ENCODE measurements at regions not wholly inside any gene's neighbourhood (a gene's known extent, or its start where the extent isn't known, plus 50 kb on each side); places are given as distances from the start of the nearest gene placed in this dataset.

DNA sequence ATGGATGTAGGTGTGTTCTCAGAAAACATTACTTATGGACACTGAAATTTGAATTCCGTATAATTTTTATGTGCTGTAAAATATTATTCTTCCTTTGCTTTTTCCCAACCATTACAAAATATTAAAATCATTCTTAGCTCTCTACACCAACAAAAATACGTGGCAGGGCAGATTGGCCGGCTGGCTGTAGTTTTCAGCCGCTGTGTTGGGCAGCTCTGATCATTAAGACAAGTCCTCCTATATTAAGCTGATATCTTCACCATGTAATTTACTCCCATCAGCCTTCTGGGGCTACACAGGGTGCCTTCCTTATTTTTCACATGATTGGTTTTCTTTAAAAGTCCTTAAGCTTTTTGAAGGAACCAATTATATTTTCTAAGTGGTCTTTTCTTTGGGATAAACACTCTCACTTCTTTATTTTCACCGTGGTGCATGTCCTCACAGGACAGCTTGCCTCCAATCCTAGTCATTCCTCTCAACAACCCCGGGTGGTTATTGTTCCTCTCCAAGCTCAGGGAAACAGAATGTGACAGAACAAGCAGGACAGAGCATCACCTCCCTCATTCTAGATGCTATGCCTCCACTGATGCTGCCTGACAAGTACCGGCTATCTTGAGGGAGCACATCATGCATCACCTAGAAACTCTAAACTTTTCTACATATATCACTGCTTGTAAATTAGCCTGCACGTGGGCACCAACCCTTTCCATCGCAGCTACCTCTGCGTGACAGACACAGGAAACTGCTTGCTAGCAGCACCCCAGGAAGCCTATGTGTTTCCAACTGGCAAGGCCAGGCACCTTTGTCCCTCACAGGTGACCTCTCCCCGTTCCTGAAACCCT, 362.3 kb downstream of the MYCN start:
- DNase-seq: no peak

DNA sequence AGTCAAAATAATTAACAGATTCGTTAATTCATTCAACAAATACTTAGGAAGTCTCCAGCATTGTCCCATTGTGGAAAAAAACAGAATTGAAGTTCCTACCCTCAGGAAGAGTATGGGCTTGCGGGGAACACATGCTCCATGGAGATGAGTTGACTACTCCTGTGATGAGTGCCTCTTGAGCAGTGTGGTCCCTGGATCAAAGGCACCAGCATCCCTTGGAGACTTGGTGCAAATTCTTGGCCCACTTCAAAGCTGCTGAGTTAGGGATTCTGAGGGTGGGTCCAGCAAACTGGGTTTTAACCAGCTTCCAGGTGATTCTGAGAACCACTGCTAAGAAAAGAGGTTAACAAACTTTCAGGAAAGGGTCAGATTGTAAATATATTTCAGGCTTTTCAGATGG, 361.6 kb downstream of the MYCN start:
- no peak for DNase-seq

DNA sequence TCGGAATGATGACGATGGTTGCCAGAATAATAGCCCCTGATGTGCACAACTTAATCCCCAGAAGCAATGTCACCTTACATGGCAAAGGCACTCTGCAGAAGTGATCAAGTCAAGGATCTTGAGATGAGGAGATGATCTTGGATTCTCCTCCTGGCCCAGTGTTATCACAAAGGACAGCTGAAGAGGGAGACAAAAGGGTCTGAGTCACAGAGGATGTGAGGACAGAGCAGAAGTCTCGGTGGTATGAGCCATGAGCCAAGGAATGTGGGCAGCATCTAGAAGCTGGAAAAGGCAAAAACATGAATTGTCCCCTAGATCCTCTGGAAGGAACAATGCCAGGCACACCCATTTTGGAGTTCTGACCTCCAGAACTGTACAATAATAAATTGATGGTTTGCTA, 358.5 kb downstream of the MYCN start:
- no peak for DNase-seq

DNA sequence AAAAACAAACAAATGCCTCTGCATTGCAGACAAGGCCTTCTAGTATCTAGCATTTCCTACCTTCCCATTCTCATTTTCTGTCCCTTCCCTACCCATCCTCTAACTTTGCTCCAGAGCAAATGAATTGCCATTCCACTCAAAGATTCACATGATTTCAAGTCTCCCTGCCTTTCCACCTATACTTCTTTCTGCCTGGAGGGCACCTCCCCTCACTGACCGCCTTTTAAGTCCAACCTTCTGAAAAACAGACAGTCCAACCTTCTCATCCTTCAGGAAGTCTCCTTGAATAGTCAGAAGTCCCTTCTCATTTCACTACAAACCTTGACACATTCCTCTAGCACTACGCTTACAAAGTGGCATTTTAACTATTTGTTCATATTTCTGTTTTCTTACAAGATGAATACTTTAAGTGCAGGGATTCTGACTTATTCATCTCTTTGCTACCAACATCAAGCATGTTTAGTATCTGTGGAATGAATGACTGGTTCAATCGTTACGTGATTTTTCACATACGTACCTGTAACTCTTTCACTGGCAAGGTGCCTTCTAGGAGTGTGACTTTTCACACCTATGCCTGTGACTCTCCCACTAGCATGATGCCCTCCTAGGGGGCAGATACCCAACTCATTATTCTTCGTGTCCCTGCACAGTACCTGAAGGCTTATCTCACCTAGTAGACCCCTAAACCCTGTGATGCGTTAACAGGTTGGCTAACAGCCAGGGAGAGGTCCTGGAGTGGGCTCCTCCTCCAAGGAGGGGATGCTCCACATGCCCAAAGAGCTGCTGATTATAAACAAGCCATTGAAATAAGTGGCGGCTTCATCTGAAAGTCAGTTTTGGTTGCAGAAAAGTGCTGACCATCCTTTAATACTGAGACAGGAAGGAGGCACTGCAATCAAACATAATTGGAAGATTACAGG, 356.2 kb downstream of the MYCN start:
- DNase-seq: no peak

DNA sequence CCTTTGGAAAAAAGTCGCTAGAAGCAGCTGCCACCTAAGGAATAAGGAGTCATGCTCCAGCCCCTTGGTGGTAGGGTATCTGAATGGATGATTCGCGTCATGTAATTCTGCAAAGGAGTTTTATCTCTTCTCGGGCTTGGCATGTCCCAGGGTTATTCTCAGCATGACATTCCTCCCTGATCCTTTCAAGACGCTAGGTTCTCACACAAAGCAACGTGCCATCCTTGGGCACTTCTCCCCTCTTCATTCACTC, 355.6 kb downstream of the MYCN start:
- DNase-seq: no peak

DNA sequence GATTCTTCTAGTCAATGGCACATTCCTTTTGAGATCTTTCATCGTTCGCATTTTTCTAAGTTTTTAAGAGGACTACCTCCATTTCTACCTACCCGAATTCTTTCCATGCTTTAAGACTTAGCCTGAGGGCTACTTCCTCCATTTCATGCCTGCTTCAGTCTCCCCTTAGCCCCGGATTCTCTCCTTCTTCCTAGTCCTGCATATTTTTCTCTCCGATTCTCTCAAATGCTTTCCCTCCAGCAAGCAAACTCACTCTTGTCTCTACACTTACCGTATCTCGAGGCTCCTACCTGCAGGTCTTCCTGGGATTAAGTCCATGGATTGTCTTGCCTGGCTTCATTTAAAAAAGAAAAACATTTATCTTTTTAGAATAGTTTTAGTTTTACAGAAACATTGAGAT, 354.4 kb downstream of the MYCN start:
- DNase-seq: no peak

DNA sequence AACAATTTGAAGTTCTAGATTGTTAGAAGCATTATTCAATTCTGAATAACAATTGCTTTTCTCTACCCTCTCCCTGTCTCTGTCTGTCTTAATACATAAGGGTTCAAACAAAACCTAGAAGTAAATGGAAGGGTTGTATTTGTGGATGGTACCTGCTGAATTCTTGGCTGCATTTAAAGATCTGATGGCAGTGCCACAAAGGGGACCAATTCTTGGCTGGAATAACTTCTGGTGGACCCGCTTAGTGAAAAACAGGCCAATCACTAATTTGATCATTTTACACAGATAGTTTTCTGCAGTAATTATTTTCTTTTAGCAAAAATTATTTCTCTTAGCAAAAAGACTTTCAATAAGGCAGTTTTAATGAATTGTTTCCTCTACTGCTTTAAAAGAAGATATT, 353.5 kb downstream of the MYCN start:
- no peak for DNase-seq

DNA sequence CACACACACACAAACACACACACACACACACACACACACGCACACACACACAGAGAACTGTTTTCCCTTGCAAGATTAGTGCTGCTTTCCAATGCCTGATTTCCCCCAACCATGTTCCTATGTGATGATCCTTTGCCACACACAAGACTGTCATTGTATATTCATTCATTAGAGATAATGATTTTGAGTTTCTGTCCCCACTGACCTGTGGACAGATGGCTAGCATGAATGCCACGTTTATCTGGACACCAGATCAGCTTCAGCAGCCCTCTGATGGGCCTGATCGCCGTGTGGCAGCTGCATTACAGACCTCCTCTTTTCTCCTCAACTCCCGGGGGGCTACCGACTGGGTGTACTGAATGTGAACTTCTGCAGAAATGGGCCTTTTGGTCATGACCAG, 353.0 kb downstream of the MYCN start:
- no peak for DNase-seq

DNA sequence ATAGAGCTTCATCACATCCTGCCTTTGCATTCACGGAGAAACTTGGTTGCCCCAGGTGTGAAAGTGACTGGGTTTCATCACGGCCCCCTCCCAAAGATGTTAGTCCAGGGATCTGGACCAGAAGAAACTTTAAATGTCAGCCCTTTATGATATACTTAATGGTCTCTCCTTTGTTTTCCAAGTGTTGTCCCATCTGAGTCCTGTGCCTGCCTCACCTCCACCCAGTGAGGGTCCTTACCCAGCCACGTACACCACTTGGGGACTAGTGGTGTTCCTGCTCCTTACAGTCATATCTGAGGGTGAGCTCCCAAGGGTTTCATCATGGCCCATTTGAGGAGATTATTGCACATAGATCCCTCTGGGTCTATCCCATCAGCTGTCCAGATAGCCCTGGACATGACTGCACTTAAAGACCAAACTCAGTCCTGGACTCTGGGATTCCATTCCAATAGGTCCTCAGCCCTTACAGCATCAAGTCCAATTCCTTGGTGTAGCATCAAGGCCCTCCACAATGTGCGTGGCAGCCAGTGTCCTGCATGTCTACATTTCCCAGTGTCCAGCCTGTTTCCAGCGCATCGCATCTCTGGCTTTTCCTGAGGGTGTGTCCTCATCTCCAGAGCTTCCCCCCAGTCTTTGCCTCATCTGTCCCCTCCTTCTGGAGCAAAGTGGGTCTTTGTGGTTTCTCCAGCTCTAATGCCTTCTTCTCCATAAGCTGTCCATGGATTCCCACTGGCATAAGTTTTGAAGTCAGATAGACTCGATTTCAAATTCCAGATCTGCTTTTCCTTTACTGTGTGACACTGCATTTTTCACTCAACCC, 351.6 kb downstream of the MYCN start:
- no peak for DNase-seq

DNA sequence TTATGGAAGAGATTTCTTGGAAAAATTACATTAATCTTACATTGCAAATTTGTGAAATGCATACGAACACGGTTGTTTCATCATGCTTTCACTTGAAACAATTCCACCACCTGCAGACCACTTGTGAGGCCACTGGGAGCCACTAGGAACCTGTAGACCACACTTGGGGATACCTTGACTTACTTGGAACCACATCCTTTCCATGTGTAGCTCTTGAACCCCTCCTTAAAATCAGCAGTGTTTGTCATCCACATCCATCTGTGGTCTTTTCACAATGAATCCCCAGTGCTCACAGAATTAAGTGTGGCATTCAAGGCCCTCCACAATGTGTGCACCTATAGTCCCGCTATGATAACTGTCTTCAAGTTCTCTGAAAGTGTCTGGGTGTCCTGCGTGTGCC, 350.9 kb downstream of the MYCN start:
- no peak for DNase-seq

DNA sequence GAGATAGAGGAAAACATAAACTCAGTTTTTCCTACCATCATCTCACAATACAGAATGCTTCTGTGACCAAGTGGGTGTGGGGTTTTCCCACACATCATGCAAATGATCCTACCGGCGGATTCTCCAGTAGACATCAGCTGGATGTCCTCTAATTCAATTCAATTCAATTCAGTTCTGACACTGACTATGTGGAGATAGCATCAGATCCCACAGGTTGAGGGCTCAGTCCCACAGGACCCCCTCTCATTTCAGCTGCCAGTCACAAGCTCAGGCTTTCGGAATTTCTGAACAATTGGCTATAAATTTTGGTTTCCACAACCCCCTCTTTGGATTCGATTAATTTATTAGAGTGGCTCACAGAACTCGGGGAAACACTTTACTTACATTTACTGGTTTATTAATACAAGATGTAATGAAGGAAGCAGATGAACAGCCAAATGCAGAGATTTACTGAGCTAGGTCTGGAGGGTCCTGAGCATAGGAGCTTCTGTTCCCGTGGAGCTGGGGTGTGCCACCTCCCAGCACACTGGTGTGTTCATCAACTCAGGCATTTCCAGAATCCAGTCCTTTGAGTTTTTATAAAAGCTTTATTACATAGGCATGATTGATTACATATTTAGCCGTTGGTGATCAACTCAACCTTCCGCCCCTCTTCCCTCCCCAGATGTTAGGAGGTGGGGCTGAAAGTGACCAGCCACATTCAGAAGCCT, 350.1 kb downstream of the MYCN start:
- no peak for DNase-seq

DNA sequence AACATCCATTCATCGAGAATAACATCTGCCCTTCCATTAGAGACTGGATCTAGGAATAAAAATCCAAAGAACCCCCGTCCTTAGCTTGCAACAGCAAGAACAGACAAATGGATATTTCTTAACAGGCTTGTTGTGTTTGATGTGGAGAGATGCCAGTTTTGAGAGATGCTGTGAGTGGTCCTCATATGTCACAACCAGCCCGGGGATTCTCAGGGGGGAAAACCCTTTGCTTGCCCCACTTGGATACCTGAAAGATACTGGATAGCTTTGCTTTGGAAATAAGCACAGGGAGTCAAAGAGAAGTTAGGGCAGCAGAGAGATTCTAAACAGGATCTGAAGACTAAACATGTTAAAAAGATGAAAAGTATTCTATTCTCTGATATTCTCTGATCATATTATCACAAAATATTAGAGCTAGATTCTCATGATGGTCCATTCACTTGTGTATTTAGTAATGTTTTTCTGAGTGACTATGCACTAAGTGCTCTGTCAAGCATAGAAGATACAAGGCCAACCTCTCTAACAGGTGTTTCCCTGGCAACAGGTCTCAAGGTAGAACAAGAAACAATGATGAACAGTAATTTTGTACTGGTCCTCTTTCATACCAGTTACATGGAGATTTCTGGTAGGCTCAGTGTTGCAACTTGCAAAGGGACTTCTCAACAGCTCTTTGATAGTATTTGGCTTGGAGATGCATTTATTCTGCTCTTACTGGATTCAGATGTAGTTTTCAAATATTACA, 348.2 kb downstream of the MYCN start:
- DNase-seq: no peak

DNA sequence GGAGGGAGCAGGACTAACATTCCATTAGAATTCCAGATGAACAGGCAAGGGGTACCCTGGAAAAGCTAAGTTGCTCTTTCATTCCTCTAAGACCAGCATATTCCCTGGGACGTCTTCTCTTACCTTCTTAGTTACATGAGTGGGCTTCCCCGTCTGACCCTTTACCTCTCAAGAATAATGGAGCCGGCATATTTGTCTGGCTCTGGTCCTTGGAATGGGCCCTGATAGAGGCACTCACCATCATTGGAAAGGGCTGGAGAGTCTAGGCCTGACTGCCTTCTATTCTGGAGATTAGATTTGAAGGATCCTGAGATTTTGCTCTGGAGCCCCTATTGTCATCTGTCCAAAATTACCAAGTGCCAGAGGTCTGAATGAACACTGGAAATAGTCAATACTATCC, 347.5 kb downstream of the MYCN start:
- no peak for DNase-seq

DNA sequence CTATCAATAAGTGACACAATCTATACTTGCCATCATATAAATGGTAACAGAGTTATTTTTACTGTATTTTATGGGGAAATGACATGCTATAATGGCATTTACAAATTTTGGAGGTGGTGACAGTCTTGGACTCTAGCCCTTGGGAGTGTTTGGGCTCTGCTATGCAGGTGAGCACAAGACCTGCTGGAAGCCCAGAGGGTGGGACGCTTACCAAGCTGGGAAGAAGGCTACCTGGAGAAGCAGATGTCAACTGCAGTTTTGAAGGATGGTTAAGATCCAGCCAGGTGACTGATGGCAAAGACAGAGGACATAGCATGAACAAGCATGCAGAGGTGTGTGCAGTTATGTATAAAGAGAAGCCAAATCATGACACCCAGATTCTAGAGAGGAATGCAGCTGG, 346.9 kb downstream of the MYCN start:
- no peak for DNase-seq

DNA sequence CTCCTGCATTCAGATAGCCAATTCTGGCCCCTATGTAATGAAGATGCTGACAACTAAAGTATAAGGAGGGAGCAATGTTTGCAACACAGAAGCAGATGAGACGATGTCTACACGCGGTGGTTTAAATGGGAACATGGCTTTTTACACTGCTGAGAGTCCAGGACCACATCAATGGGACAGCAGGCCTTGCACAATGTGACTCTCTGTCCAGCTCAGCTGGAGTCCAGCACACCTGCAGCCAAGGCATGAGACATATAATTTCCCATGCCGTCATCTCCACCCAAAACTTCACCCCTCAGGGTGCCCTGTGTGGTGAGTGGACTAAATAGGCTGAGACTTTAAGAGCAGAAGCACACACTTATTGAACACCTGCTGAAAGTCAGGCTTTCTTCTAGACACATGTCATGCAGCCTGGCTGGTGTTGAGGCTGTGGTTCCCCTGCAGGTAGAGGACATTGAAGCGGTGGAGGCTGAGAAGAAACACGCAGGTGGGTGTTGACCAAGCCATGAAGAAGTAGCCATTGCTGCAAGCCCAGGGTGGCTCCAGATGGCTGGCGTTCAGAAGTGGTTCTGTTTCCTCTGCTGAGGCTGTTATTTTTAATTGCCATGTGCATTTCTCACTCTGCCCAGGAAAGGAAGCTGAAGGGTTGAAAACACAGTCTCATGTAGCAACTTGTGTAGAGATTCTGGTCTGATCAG, 345.6 kb downstream of the MYCN start:
- DNase-seq: peak in 1 of 56 donors; percentile 8

DNA sequence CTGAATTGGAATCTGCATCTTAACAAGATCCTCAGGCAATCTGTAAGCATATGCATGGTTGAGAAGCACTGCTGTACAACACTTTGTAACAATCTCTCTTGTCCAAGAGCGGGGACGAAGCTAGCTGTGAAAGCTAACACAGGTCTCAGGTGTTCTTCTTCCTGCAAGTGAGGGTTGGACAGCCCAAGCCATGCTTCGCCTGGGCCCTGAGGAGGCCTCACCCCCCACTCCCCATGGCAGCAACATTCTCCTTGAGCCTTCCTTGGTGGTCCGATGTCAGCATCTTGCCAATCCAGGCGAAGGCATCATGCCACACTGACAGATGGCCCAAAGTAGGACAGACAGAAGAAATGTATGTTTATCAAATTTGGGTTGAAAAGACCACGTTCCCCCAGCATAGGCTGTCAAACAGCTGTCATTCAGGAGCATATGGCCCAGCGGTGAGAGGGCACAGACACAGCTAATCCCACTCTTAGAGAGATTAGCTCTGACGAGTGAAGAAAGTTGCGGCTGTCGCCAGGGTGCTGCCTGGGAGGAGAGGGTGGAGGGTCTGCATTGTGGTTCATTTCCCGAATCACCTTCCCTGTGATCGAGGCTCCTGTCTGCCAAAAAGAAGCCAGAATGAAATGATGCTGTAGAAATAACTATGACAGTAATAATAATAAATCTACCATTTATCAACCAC, 344.7 kb downstream of the MYCN start:
- DNase-seq: no peak

DNA sequence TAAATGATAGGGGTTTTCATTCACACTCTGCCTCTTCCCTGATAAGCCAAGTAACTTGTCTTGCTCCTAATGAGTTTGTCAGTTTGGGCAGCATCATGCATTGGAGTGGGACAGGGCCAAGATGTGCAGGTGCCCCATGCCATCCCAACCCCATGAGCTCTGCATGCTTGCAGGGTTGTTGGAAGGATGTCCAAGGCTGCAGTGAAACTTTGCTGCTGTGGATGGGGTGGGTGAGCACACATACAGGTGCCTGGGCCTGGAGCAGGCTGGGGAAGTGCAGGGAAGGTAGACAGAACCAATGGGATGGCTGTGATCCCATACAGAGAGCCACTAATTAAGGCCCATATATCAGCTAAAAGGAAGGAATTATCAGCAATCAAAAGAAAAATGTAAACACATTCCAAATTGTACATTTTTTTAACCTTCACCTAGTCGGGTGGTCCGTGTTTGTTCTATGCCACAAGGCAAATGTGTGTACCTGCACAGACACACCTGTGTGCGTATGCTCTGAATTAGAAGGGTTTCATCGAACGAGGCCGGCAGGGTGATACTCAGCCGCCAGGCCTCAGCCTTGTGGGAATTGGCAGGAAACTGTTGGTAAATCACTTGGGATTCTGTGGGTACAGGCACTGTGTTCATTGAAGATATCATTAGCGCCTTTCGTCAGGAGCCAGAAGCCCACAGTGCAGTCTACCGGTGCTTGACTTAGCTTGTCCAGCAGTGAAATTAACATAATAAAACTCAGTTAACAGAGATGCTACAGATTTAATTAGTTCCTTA, 342.9 kb downstream of the MYCN start:
- no peak for DNase-seq

DNA sequence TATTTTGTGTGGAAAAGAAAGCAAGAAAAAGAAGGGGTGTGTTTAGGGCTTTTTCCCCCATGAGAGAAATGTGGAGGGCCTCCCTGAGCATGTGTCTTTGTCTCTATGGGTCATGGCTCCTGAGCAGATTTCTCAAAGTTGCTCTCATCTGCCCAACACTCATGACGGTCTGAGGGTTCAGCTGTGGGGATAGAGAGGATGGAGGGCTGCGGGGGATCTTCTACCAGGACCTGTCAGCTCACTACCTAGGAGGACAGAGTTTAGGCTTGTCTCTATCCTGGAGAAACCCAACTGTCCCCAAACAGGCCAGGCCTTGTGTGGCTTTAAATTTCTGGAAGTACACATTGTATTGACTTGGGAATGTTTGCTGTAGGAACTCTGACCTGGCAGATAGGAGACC, 342.2 kb downstream of the MYCN start:
- DNase-seq: no peak

All from amygdala (tissue), 56 donors.